ENCODE measurements at regions not wholly inside any gene's neighbourhood (a gene's known extent, or its start where the extent isn't known, plus 50 kb on each side); places are given as distances from the start of the nearest gene placed in this dataset.

GRCh38 chr12:43638806-43639205 lies 86.8 kb upstream of the ADAMTS20 start:
- TF ChIP-seq ARNT (IDR thresholded peaks at IDR 0.05) (no peak), BHLHE40 (IDR thresholded peaks at IDR 0.05; ENCODE audit: borderline replicate concordance) (no peak), L3MBTL2 (conservative IDR thresholded peaks at IDR 0.05) (no peak), FOXK2 (IDR thresholded peaks at IDR 0.05) (no peak), LEF1 (IDR thresholded peaks at IDR 0.05; ENCODE audit: borderline replicate concordance) (no peak), TARDBP (IDR thresholded peaks at IDR 0.05) (no peak), ELF4 (IDR thresholded peaks at IDR 0.05) (no peak), SP1 (IDR thresholded peaks at IDR 0.05) (no peak), NFRKB (IDR thresholded peaks at IDR 0.05) (no peak), PKNOX1 (IDR thresholded peaks at IDR 0.05) (no peak)

Data from HEK293T (cell line).